HepG2 (cell line): ENCODE measurements at regions not wholly inside any gene's neighbourhood (a gene's known extent, or its start where the extent isn't known, plus 50 kb on each side); places are given as distances from the start of the nearest gene placed in this dataset.

Source experiments
- DMAP1 ChIP-seq: IDR thresholded peaks from 2 replicates; pipeline ENCODE4 v1.6.1; 2016
- GTF3A ChIP-seq: sonication (generic); formaldehyde crosslinking; conservative IDR thresholded peaks from 2 replicates; pipeline ENCODE4 v1.4.0; 2020; ENCODE audit warnings: mild to moderate bottlenecking, missing genetic modification reagents
- HCFC1 ChIP-seq: fragments of 150-350 bp; IDR thresholded peaks from 2 replicates; pipeline ENCODE4 v1.6.1; 2014; ENCODE audit warnings: low read depth, low read length
- HES4 ChIP-seq: sonication (generic); formaldehyde crosslinking; IDR thresholded peaks from 2 replicates; pipeline ENCODE4 v1.9.0; 2021; ENCODE audit warnings: mild to moderate bottlenecking, missing genetic modification reagents, borderline replicate concordance
- HOXA3 ChIP-seq: sonication (generic); formaldehyde crosslinking; IDR thresholded peaks from 2 replicates; pipeline ENCODE4 v1.5.0; 2020; ENCODE audit warnings: missing genetic modification reagents
- MTF1 ChIP-seq: sonication (generic); formaldehyde crosslinking; IDR thresholded peaks from 2 replicates; pipeline ENCODE4 v1.5.0; 2020; ENCODE audit warnings: missing genetic modification reagents
- PCBP2 ChIP-seq: fragments of 200-400 bp; formaldehyde crosslinking; optimal IDR thresholded peaks from 2 replicates; pipeline ENCODE3; 2018; ENCODE audit warnings: low read length, low read depth; ENCODE audit not compliant: poor library complexity, severe bottlenecking
- SAFB2 ChIP-seq: sonication (generic); formaldehyde crosslinking; IDR thresholded peaks from 2 replicates; pipeline ENCODE4 v1.5.1; 2020; ENCODE audit warnings: missing genetic modification reagents, low read depth, mild to moderate bottlenecking, borderline replicate concordance
- SALL1 ChIP-seq: sonication (generic); formaldehyde crosslinking; IDR thresholded peaks from 2 replicates; pipeline ENCODE4 v1.8.0; 2022; ENCODE audit warnings: mild to moderate bottlenecking, missing genetic modification reagents
- SOX6 ChIP-seq, 2 experiments: fragments of 450-650 bp in 1 of 2; sonication (generic) in 1 of 2; formaldehyde crosslinking in 1 of 2; IDR thresholded peaks; 2 replicates each; pipeline versions ENCODE4 v1.4.0 to v1.6.1; 2017 to 2020; ENCODE audit warnings: antibody characterized with exemption in 1 of 2, mild to moderate bottlenecking in 1 of 2, missing genetic modification reagents in 1 of 2
- TBP ChIP-seq: sonication (generic); formaldehyde crosslinking; IDR thresholded peaks from 2 replicates; pipeline ENCODE4 v1.5.0; 2020; ENCODE audit warnings: missing genetic modification reagents
- XRCC5 ChIP-seq: fragments of 200-400 bp; formaldehyde crosslinking; optimal IDR thresholded peaks from 2 replicates; pipeline ENCODE3; 2017; ENCODE audit warnings: mild to moderate bottlenecking, low read length
- YEATS2 ChIP-seq: sonication (generic); formaldehyde crosslinking; IDR thresholded peaks from 2 replicates; pipeline ENCODE4 v1.4.0; 2020; ENCODE audit warnings: missing genetic modification reagents, borderline replicate concordance
- ZBTB1 ChIP-seq: sonication (generic); formaldehyde crosslinking; IDR thresholded peaks from 2 replicates; pipeline ENCODE4 v1.4.0; 2020; ENCODE audit warnings: missing genetic modification reagents, borderline replicate concordance
- ZFP62 ChIP-seq: sonication (generic); formaldehyde crosslinking; IDR thresholded peaks from 2 replicates; pipeline ENCODE4 v1.4.0; 2020; ENCODE audit warnings: missing genetic modification reagents
- ZNF143 ChIP-seq: sonication (generic); formaldehyde crosslinking; IDR thresholded peaks from 2 replicates; pipeline ENCODE4 v1.4.0; 2020; ENCODE audit warnings: missing genetic modification reagents
- ZNF788 ChIP-seq: sonication (generic); formaldehyde crosslinking; IDR thresholded peaks from 2 replicates; pipeline ENCODE4 v1.5.0; 2020; ENCODE audit warnings: mild to moderate bottlenecking, missing genetic modification reagents, borderline replicate concordance
- TF ChIP-seq, protein P1 (sequence below): sonication (generic); formaldehyde crosslinking; IDR thresholded peaks from 2 replicates; pipeline ENCODE4 v1.9.0; 2021; ENCODE audit warnings: missing genetic modification reagents, borderline replicate concordance
- TF ChIP-seq, protein P2 (sequence below), 2 experiments: sonication (generic) in 1 of 2; formaldehyde crosslinking in 1 of 2; IDR thresholded peaks; 2 replicates each; pipeline versions ENCODE4 v1.4.0 to v1.6.1; 2018 to 2020; ENCODE audit warnings: missing genetic modification reagents in 2 of 2, borderline replicate concordance in 1 of 2, low read depth in 1 of 2, mild to moderate bottlenecking in 1 of 2, missing biosample characterization in 1 of 2
- TF ChIP-seq, protein P3 (sequence below): sonication (generic); formaldehyde crosslinking; conservative IDR thresholded peaks from 2 replicates; pipeline ENCODE4 v1.8.0; 2022; ENCODE audit warnings: missing genetic modification reagents
- TF ChIP-seq, protein P4 (sequence below): sonication (generic); formaldehyde crosslinking; IDR thresholded peaks from 2 replicates; pipeline ENCODE4 v1.4.0; 2020; ENCODE audit warnings: missing genetic modification reagents, borderline replicate concordance

DNA sequence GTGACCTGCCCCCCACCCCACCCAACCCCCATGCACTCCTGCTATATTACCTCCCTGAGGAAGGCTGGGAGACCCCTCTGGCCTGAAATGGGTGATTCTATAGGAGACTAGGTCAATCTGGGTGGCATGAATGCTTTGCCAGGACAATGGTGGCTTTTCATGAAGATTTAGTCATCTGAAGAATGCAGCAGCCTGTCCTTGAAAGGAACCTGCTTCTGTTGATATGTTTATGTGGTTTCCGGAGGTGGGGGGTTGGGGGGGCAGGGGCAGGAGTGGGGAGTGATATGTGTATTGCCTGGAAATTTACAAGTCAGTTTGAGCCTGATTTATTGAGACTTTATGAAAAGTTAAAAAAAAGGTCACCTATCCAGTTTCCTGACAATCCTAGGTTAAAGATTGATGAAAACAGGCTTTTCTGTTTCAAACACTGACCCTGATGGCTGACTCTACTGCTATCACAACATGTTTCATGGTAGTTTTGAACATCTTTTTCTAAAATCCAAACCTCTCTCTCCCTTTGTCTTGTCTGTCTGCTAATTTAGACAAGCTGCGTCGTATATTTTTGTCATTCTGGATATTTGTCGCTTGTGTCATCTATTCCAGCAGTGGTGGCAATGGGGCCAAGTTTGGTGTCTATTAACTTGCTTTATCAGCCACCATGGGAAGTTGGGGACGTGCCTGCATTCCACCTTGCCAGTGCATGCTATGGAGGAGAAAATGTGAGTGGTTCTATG is 153.7 kb upstream of the EGFLAM start (continued):
- TF ChIP-seq YEATS2 (no peak), HCFC1 (no peak), SALL1 (CRISPR knock-in tag) (peak; percentile 37; the same call in 1 of the 2 replicates), GTF3A (CRISPR knock-in tag) (no peak), TBP (no peak), MTF1 (no peak), DMAP1 (CRISPR knock-in tag) (0 out of 2 replicates have a peak, but pooled peaks have one; percentile 37), SAFB2 (CRISPR knock-in tag) (no peak), PCBP2 (no peak), HES4 (no peak), XRCC5 (peak; percentile 8), SOX6 (IDR thresholded peaks at IDR 0.05) (no peak), SOX6 (CRISPR knock-in tag; IDR thresholded peaks at IDR 0.05) (peak; percentile 55; the same call in 1 of the 2 replicates), ZNF788 (CRISPR knock-in tag) (no peak), ZFP62 (CRISPR knock-in tag) (no peak), ZNF143 (CRISPR knock-in tag) (no peak), HOXA3 (CRISPR knock-in tag) (peak; percentile 27; the same call in 1 of the 2 replicates), ZBTB1 (no peak)
- TF ChIP-seq, protein P1, sequence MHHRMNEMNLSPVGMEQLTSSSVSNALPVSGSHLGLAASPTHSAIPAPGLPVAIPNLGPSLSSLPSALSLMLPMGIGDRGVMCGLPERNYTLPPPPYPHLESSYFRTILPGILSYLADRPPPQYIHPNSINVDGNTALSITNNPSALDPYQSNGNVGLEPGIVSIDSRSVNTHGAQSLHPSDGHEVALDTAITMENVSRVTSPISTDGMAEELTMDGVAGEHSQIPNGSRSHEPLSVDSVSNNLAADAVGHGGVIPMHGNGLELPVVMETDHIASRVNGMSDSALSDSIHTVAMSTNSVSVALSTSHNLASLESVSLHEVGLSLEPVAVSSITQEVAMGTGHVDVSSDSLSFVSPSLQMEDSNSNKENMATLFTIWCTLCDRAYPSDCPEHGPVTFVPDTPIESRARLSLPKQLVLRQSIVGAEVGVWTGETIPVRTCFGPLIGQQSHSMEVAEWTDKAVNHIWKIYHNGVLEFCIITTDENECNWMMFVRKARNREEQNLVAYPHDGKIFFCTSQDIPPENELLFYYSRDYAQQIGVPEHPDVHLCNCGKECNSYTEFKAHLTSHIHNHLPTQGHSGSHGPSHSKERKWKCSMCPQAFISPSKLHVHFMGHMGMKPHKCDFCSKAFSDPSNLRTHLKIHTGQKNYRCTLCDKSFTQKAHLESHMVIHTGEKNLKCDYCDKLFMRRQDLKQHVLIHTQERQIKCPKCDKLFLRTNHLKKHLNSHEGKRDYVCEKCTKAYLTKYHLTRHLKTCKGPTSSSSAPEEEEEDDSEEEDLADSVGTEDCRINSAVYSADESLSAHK (CRISPR knock-in tag), result no peak
- TF ChIP-seq, protein P2, sequence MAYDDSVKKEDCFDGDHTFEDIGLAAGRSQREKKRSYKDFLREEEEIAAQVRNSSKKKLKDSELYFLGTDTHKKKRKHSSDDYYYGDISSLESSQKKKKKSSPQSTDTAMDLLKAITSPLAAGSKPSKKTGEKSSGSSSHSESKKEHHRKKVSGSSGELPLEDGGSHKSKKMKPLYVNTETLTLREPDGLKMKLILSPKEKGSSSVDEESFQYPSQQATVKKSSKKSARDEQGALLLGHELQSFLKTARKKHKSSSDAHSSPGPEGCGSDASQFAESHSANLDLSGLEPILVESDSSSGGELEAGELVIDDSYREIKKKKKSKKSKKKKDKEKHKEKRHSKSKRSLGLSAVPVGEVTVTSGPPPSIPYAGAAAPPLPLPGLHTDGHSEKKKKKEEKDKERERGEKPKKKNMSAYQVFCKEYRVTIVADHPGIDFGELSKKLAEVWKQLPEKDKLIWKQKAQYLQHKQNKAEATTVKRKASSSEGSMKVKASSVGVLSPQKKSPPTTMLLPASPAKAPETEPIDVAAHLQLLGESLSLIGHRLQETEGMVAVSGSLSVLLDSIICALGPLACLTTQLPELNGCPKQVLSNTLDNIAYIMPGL (CRISPR knock-in tag; IDR thresholded peaks at IDR 0.05; ENCODE audit: borderline replicate concordance in 1 of 2, low read depth in 1 of 2), result peak; percentile 15 to 53; a peak in 1 of 4 replicates
- TF ChIP-seq, protein P3, sequence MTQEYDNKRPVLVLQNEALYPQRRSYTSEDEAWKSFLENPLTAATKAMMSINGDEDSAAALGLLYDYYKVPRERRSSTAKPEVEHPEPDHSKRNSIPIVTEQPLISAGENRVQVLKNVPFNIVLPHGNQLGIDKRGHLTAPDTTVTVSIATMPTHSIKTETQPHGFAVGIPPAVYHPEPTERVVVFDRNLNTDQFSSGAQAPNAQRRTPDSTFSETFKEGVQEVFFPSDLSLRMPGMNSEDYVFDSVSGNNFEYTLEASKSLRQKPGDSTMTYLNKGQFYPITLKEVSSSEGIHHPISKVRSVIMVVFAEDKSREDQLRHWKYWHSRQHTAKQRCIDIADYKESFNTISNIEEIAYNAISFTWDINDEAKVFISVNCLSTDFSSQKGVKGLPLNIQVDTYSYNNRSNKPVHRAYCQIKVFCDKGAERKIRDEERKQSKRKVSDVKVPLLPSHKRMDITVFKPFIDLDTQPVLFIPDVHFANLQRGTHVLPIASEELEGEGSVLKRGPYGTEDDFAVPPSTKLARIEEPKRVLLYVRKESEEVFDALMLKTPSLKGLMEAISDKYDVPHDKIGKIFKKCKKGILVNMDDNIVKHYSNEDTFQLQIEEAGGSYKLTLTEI (CRISPR knock-in tag), result no peak
- TF ChIP-seq, protein P4, sequence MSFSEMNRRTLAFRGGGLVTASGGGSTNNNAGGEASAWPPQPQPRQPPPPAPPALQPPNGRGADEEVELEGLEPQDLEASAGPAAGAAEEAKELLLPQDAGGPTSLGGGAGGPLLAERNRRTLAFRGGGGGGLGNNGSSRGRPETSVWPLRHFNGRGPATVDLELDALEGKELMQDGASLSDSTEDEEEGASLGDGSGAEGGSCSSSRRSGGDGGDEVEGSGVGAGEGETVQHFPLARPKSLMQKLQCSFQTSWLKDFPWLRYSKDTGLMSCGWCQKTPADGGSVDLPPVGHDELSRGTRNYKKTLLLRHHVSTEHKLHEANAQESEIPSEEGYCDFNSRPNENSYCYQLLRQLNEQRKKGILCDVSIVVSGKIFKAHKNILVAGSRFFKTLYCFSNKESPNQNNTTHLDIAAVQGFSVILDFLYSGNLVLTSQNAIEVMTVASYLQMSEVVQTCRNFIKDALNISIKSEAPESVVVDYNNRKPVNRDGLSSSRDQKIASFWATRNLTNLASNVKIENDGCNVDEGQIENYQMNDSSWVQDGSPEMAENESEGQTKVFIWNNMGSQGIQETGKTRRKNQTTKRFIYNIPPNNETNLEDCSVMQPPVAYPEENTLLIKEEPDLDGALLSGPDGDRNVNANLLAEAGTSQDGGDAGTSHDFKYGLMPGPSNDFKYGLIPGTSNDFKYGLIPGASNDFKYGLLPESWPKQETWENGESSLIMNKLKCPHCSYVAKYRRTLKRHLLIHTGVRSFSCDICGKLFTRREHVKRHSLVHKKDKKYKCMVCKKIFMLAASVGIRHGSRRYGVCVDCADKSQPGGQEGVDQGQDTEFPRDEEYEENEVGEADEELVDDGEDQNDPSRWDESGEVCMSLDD (CRISPR knock-in tag), result peak; percentile 61; the same call in 1 of the 2 replicates
